ENCODE measurements at regions not wholly inside any gene's neighbourhood (a gene's known extent, or its start where the extent isn't known, plus 50 kb on each side); places are given as distances from the start of the nearest gene placed in this dataset.

DNA sequence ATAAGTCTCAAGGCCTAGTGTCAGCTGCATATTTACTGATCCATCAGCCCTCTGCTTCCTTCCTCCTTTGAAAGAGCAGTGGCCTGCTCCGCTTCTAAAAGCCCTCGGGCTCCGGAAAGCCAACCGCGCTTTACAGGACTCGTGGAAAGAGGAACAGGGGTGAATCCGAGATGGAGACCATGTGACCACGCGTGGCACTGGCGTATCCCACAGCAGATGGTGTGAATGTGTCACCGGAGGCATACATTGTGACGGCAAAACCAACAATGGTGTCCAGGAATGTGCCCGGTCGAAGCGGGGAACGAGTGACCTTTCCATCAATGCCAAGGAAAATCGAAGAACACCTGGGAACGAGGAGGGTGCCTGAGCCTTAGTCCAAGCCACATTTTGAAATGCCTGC lies 484.6 kb downstream of the SPATA31A7 start:
- Mint-ChIP-seq H3K9me3 (ENCODE audit: unreplicated experiment) (peaks cover 33% of the 10 kb centered on the region), H3K27ac (ENCODE audit: unreplicated experiment) (no peak overlapping the region), H3K27me3 (ENCODE audit: unreplicated experiment) (peaks cover 10% of the 10 kb centered on the region), H3K36me3 (ENCODE audit: unreplicated experiment) (peaks cover 8% of the 10 kb centered on the region), H3K4me3 (ENCODE audit: unreplicated experiment) (no peak overlapping the region), H3K4me1 (ENCODE audit: low read depth, unreplicated experiment) (no peaks in the 10 kb centered on the region)
- TF ChIP-seq, protein P1, sequence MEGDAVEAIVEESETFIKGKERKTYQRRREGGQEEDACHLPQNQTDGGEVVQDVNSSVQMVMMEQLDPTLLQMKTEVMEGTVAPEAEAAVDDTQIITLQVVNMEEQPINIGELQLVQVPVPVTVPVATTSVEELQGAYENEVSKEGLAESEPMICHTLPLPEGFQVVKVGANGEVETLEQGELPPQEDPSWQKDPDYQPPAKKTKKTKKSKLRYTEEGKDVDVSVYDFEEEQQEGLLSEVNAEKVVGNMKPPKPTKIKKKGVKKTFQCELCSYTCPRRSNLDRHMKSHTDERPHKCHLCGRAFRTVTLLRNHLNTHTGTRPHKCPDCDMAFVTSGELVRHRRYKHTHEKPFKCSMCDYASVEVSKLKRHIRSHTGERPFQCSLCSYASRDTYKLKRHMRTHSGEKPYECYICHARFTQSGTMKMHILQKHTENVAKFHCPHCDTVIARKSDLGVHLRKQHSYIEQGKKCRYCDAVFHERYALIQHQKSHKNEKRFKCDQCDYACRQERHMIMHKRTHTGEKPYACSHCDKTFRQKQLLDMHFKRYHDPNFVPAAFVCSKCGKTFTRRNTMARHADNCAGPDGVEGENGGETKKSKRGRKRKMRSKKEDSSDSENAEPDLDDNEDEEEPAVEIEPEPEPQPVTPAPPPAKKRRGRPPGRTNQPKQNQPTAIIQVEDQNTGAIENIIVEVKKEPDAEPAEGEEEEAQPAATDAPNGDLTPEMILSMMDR (IDR thresholded peaks at IDR 0.05; ENCODE audit: partially characterized antibody, unreplicated experiment), result no peak
- DNase-seq, result no peak

DNA sequence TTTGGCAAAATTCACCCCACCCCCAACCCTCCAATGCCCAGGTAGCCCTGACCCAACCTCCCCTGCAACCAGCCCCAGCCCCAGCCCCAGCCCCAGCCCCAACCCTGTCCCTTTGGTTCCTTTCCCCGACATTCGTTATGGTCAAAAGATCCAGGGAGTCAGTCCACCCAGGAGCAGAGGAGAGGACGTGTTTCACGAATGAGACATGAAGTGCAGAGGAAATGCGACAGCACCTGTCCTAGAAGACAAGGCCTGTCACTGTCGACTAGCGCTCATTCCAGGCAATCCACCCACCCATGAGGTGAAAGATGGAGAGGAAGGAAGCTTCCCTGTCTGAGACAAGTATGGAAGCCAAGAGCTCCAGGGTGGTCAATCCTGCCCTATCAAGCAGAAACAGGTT lies 485.0 kb downstream of the SPATA31A7 start:
- H3K27me3 Mint-ChIP-seq (ENCODE audit: unreplicated experiment), result peaks cover 9% of the 10 kb centered on the region
- H3K36me3 Mint-ChIP-seq (ENCODE audit: unreplicated experiment), result peaks cover 4% of the 10 kb centered on the region
- H3K4me3 Mint-ChIP-seq (ENCODE audit: unreplicated experiment), result no peak overlapping the region
- TF ChIP-seq, protein P1 (IDR thresholded peaks at IDR 0.05; ENCODE audit: partially characterized antibody, unreplicated experiment), result no peak
- H3K9me3 Mint-ChIP-seq (ENCODE audit: unreplicated experiment), result peaks cover 30% of the 10 kb centered on the region
- H3K27ac Mint-ChIP-seq (ENCODE audit: unreplicated experiment), result no peak overlapping the region
- no peaks in the 10 kb centered on the region for H3K4me1 Mint-ChIP-seq (ENCODE audit: low read depth, unreplicated experiment)
- no peak for DNase-seq
